ENCODE measurements at regions not wholly inside any gene's neighbourhood (a gene's known extent, or its start where the extent isn't known, plus 50 kb on each side); places are given as distances from the start of the nearest gene placed in this dataset.

- DNase-seq (ENCODE audit: low spot score) = no peak
- H3K18ac ChIP-seq (ENCODE audit: low read length) = no peak overlapping the region
These were observed 152.5 kb downstream of the CYP26B1 start for GRCh38 chr2:71995067-71995665.

DNA sequence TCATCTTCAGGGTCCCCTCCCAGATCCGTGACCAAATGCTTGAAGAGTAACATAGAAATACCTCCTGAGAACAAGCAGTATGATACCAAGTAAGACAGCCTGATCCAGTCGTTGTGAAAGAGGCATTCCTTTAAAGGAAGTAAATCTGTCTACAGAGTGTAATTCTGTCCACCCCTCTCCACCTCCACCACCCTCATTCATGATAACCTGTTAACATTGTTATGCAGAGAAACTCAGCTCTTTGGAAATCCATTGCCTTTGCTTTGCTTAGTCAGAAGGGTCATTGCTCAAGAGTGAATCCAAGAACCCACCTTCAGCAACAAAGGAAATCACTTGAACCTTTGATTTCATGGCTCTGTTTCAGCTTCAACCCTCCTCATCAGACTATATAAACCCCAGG is 155.6 kb downstream of the CYP26B1 start:
- no peak overlapping the region for H2AFZ ChIP-seq (ENCODE audit: low read length)
- H4K91ac ChIP-seq (ENCODE audit: low read depth, low read length, poor library complexity) = no peak overlapping the region
- no peak overlapping the region for H3K4me3 ChIP-seq (ENCODE audit: low read length in 2 of 2)
- no peaks in the 10 kb centered on the region for H3K9me3 ChIP-seq (replicated peaks in 1 of 2; ENCODE audit: control insufficient read depth in 2 of 2, insufficient read depth in 1 of 2, low read depth in 1 of 2, low read length in 2 of 2)
- no peaks in the 10 kb centered on the region for H3K4me1 ChIP-seq (ENCODE audit: control insufficient read depth in 2 of 2, insufficient read depth in 1 of 2, low read depth in 1 of 2, low read length in 2 of 2)
- H3K18ac ChIP-seq (ENCODE audit: low read length) = no peak overlapping the region
- H2BK15ac ChIP-seq (ENCODE audit: low read length) = no peak overlapping the region
- H2BK120ac ChIP-seq (ENCODE audit: low read depth, low read length) = no peak overlapping the region
- H3K79me1 ChIP-seq (ENCODE audit: low read depth, low read length) = no peaks in the 10 kb centered on the region
- H2BK5ac ChIP-seq (ENCODE audit: low read length) = no peak overlapping the region
- no peak overlapping the region for H2BK12ac ChIP-seq (ENCODE audit: low read length)
- no peak overlapping the region for H3K23ac ChIP-seq (ENCODE audit: low read depth, low read length, poor library complexity)
- no peak overlapping the region for H3K4ac ChIP-seq (ENCODE audit: low read length)
- no peak for DNase-seq (ENCODE audit: low spot score)
- H3K14ac ChIP-seq (ENCODE audit: low read length) = no peak overlapping the region
- no peak overlapping the region for H3K9ac ChIP-seq (ENCODE audit: low read depth, low read length, poor library complexity)
- no peak overlapping the region for H3K4me2 ChIP-seq (ENCODE audit: insufficient read depth, low read length, poor library complexity, severe bottlenecking)
- no peak overlapping the region for H2AK5ac ChIP-seq (ENCODE audit: low read depth, low read length)
- WGBS, 2 donors (ENCODE audit: extremely low coverage in 2 of 2, insufficient read length in 2 of 2, insufficient replicate concordance in 1 of 2) = no CpG with 5 or more reads among the region's 2 CpGs
- H4K8ac ChIP-seq (ENCODE audit: low read depth, low read length) = no peak overlapping the region
- no peak overlapping the region for H3K27ac ChIP-seq (replicated peaks; ENCODE audit: low read length)
- no peaks in the 10 kb centered on the region for H3K36me3 ChIP-seq (replicated peaks in 1 of 2; ENCODE audit: control insufficient read depth in 2 of 2, insufficient read depth in 2 of 2, low read length in 2 of 2)
- no peaks in the 10 kb centered on the region for H3K27me3 ChIP-seq (ENCODE audit: control insufficient read depth in 3 of 3, insufficient read depth in 3 of 3, low read depth in 1 of 3, low read length in 3 of 3)

More at GRCh38 chr2:71995067-71995665, 152.5 kb downstream of the CYP26B1 start:
- H2BK12ac ChIP-seq (ENCODE audit: low read length) = no peak overlapping the region
- H2BK5ac ChIP-seq (ENCODE audit: low read length) = no peak overlapping the region
- no peak overlapping the region for H4K91ac ChIP-seq (ENCODE audit: low read depth, low read length, poor library complexity)
- no peak overlapping the region for H2AK5ac ChIP-seq (ENCODE audit: low read depth, low read length)
- H3K4me1 ChIP-seq (ENCODE audit: control insufficient read depth in 2 of 2, insufficient read depth in 1 of 2, low read depth in 1 of 2, low read length in 2 of 2) = no peaks in the 10 kb centered on the region
- H3K23ac ChIP-seq (ENCODE audit: low read depth, low read length, poor library complexity) = no peak overlapping the region
- H3K4ac ChIP-seq (ENCODE audit: low read length) = no peak overlapping the region
- H3K9ac ChIP-seq (ENCODE audit: low read depth, low read length, poor library complexity) = no peak overlapping the region
- no peak overlapping the region for H3K14ac ChIP-seq (ENCODE audit: low read length)
- H4K8ac ChIP-seq (ENCODE audit: low read depth, low read length) = no peak overlapping the region
- no peaks in the 10 kb centered on the region for H3K79me1 ChIP-seq (ENCODE audit: low read depth, low read length)
- no peak overlapping the region for H3K27ac ChIP-seq (replicated peaks; ENCODE audit: low read length)
- no peak overlapping the region for H2BK120ac ChIP-seq (ENCODE audit: low read depth, low read length)
- no peaks in the 10 kb centered on the region for H3K9me3 ChIP-seq (replicated peaks in 1 of 2; ENCODE audit: control insufficient read depth in 2 of 2, insufficient read depth in 1 of 2, low read depth in 1 of 2, low read length in 2 of 2)
- no peak overlapping the region for H2AFZ ChIP-seq (ENCODE audit: low read length)
- H2BK15ac ChIP-seq (ENCODE audit: low read length) = no peak overlapping the region
- WGBS, 2 donors (ENCODE audit: extremely low coverage in 2 of 2, insufficient read length in 2 of 2, insufficient replicate concordance in 1 of 2) = no CpG with 5 or more reads among the region's 3 CpGs
- no peak overlapping the region for H3K4me3 ChIP-seq (ENCODE audit: low read length in 2 of 2)
- no peak overlapping the region for H3K4me2 ChIP-seq (ENCODE audit: insufficient read depth, low read length, poor library complexity, severe bottlenecking)
- no peaks in the 10 kb centered on the region for H3K27me3 ChIP-seq (ENCODE audit: control insufficient read depth in 3 of 3, insufficient read depth in 3 of 3, low read depth in 1 of 3, low read length in 3 of 3)
- H3K36me3 ChIP-seq (replicated peaks in 1 of 2; ENCODE audit: control insufficient read depth in 2 of 2, insufficient read depth in 2 of 2, low read length in 2 of 2) = no peaks in the 10 kb centered on the region

GRCh38 chr2:71991397-71991796 is 156.3 kb downstream of the CYP26B1 start:
- Histone ChIP-seq H2AK5ac (ENCODE audit: low read depth, low read length) (no peak overlapping the region), H2BK120ac (ENCODE audit: low read depth, low read length) (no peak overlapping the region), H3K4me1 (ENCODE audit: control insufficient read depth in 2 of 2, insufficient read depth in 1 of 2, low read depth in 1 of 2, low read length in 2 of 2) (no peaks in the 10 kb centered on the region), H4K8ac (ENCODE audit: low read depth, low read length) (no peak overlapping the region), H3K9ac (ENCODE audit: low read depth, low read length, poor library complexity) (no peak overlapping the region), H3K79me1 (ENCODE audit: low read depth, low read length) (no peaks in the 10 kb centered on the region), H3K23ac (ENCODE audit: low read depth, low read length, poor library complexity) (no peak overlapping the region), H3K4me2 (ENCODE audit: insufficient read depth, low read length, poor library complexity, severe bottlenecking) (no peak overlapping the region), H3K36me3 (replicated peaks in 1 of 2; ENCODE audit: control insufficient read depth in 2 of 2, insufficient read depth in 2 of 2, low read length in 2 of 2) (no peaks in the 10 kb centered on the region), H2BK5ac (ENCODE audit: low read length) (no peak overlapping the region), H3K14ac (ENCODE audit: low read length) (no peak overlapping the region), H3K18ac (ENCODE audit: low read length) (no peak overlapping the region), H3K4ac (ENCODE audit: low read length) (no peak overlapping the region), H3K4me3 (ENCODE audit: low read length in 2 of 2) (no peak overlapping the region), H3K9me3 (replicated peaks in 1 of 2; ENCODE audit: control insufficient read depth in 2 of 2, insufficient read depth in 1 of 2, low read depth in 1 of 2, low read length in 2 of 2) (no peaks in the 10 kb centered on the region), H2BK12ac (ENCODE audit: low read length) (no peak overlapping the region), H2AFZ (ENCODE audit: low read length) (no peak overlapping the region), H4K91ac (ENCODE audit: low read depth, low read length, poor library complexity) (no peak overlapping the region), H3K27ac (replicated peaks; ENCODE audit: low read length) (no peak overlapping the region), H2BK15ac (ENCODE audit: low read length) (no peak overlapping the region), H3K27me3 (ENCODE audit: control insufficient read depth in 3 of 3, insufficient read depth in 3 of 3, low read depth in 1 of 3, low read length in 3 of 3) (no peaks in the 10 kb centered on the region)
- no CpG with 5 or more reads among the region's 4 CpGs for WGBS, 2 donors (ENCODE audit: extremely low coverage in 2 of 2, insufficient read length in 2 of 2, insufficient replicate concordance in 1 of 2)
- DNase-seq (ENCODE audit: low spot score) = no peak

- no peak overlapping the region for H3K4me3 ChIP-seq (ENCODE audit: low read length in 2 of 2)
- H2BK15ac ChIP-seq (ENCODE audit: low read length) = no peak overlapping the region
- no peak overlapping the region for H3K4ac ChIP-seq (ENCODE audit: low read length)
- H3K79me1 ChIP-seq (ENCODE audit: low read depth, low read length) = no peaks in the 10 kb centered on the region
- no peak overlapping the region for H2AFZ ChIP-seq (ENCODE audit: low read length)
- no peak overlapping the region for H2BK12ac ChIP-seq (ENCODE audit: low read length)
- H3K4me1 ChIP-seq (ENCODE audit: control insufficient read depth in 2 of 2, insufficient read depth in 1 of 2, low read depth in 1 of 2, low read length in 2 of 2) = no peaks in the 10 kb centered on the region
- no peak overlapping the region for H2BK5ac ChIP-seq (ENCODE audit: low read length)
- WGBS, 2 donors (ENCODE audit: extremely low coverage in 2 of 2, insufficient read length in 2 of 2, insufficient replicate concordance in 1 of 2) = no CpG with 5 or more reads among the region's 3 CpGs
- H3K9me3 ChIP-seq (replicated peaks in 1 of 2; ENCODE audit: control insufficient read depth in 2 of 2, insufficient read depth in 1 of 2, low read depth in 1 of 2, low read length in 2 of 2) = no peaks in the 10 kb centered on the region
- H3K27ac ChIP-seq (replicated peaks; ENCODE audit: low read length) = no peak overlapping the region
- no peak overlapping the region for H4K91ac ChIP-seq (ENCODE audit: low read depth, low read length, poor library complexity)
- H3K4me2 ChIP-seq (ENCODE audit: insufficient read depth, low read length, poor library complexity, severe bottlenecking) = no peak overlapping the region
- DNase-seq (ENCODE audit: low spot score) = no peak
- H3K23ac ChIP-seq (ENCODE audit: low read depth, low read length, poor library complexity) = no peak overlapping the region
- H2AK5ac ChIP-seq (ENCODE audit: low read depth, low read length) = no peak overlapping the region
- no peak overlapping the region for H4K8ac ChIP-seq (ENCODE audit: low read depth, low read length)
- H3K36me3 ChIP-seq (replicated peaks in 1 of 2; ENCODE audit: control insufficient read depth in 2 of 2, insufficient read depth in 2 of 2, low read length in 2 of 2) = no peaks in the 10 kb centered on the region
- no peaks in the 10 kb centered on the region for H3K27me3 ChIP-seq (ENCODE audit: control insufficient read depth in 3 of 3, insufficient read depth in 3 of 3, low read depth in 1 of 3, low read length in 3 of 3)
- H3K14ac ChIP-seq (ENCODE audit: low read length) = no peak overlapping the region
- no peak overlapping the region for H3K9ac ChIP-seq (ENCODE audit: low read depth, low read length, poor library complexity)
- no peak overlapping the region for H3K18ac ChIP-seq (ENCODE audit: low read length)
- H2BK120ac ChIP-seq (ENCODE audit: low read depth, low read length) = no peak overlapping the region
These were observed 156.8 kb downstream of the CYP26B1 start for GRCh38 chr2:71990826-71991225.

All from neuronal stem cell (in vitro differentiated cells).